ENCODE measurements at regions not wholly inside any gene's neighbourhood (a gene's known extent, or its start where the extent isn't known, plus 50 kb on each side); places are given as distances from the start of the nearest gene placed in this dataset.
"Not testable (repeated sequence)": the region's sequence is repeated elsewhere in the genome, so short reads cannot be mapped to it uniquely, and the experiment has no call there.

GRCh38 chr2:16729335-16729734, 63.7 kb upstream of the CYRIA start:
- intact Hi-C loops (cut with DNase I): no loop called here
- no peak for DNase-seq (ENCODE audit: low spot score)

GRCh38 chr2:16728351-16729136, 62.9 kb upstream of the CYRIA start:
- DNase-seq (ENCODE audit: low spot score): no peak
- intact Hi-C loops (cut with DNase I): no loop called here

DNA sequence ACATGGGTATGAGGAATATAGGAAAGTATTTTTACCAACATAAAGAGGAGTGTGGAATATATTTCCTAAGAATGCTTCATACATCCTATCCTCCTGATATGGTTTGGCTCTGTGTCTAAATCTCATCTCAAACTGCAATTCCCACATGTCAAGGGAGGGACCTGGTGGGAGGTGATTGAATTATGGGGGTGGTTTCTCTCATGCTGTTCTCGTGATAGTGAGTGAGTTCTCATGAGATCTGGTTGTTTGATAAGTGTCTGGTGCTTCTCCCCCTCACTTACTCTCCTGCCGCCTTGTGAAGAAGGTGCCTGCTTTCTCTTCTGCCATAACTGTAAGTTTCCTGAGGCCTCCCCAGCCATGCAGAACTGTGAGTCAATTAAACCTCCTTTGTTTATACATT, 62.2 kb upstream of the CYRIA start:
- intact Hi-C loops (cut with DNase I); DNase-seq (ENCODE audit: low spot score): not testable (repeated sequence)

DNA sequence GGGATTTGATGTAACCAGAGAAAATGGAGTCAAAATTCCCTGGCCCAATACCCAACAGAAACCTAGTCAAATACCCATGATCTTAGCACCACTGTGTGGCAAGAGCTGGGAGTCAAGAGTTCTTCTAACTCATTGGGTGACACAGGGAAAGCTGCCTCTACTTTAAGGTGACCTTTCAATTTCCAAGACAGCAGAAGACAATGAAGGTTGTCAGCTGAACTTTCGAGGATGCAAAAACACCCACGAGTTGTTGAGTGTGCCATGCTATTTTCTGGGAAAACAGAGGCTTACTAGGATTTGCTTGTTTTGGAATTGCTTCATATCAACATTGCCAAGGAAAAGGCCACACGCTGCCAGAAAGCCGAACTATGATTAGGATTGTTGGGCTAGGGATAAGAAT, 61.6 kb upstream of the CYRIA start:
- intact Hi-C loops (cut with DNase I): no loop called here
- DNase-seq (ENCODE audit: low spot score): no peak

- no peak for DNase-seq (ENCODE audit: low spot score)
- intact Hi-C loops (cut with DNase I): no loop called here
These were observed 60.9 kb upstream of the CYRIA start for GRCh38 chr2:16726577-16726976.

- no peak for DNase-seq (ENCODE audit: low spot score)
- intact Hi-C loops (cut with DNase I): no loop called here
These were observed 60.5 kb upstream of the CYRIA start for GRCh38 chr2:16726147-16726546.

DNA sequence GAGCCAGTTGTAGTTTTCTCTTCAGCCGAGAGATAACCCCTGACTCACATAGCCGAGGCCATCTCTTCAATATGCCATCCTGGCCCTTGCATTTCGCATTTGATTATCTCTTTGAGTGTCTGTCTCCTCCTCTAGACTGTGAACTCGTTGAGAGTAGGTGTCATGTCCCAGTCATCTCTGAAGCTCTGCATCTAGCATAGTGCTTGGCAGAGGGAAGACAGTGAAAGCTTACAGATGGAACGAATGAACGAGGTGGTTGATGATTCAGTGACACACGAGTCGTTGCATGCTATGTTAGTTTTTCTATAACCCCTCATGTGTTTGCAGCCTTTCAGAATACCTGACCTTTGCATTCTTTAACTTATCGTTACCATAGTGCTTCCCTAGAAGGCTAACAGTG, 59.9 kb upstream of the CYRIA start:
- intact Hi-C loops (cut with DNase I): no loop called here
- DNase-seq (ENCODE audit: low spot score): no peak

GRCh38 chr2:16722677-16723076, 57.0 kb upstream of the CYRIA start:
- intact Hi-C loops (cut with DNase I): no loop called here
- DNase-seq (ENCODE audit: low spot score): no peak

DNA sequence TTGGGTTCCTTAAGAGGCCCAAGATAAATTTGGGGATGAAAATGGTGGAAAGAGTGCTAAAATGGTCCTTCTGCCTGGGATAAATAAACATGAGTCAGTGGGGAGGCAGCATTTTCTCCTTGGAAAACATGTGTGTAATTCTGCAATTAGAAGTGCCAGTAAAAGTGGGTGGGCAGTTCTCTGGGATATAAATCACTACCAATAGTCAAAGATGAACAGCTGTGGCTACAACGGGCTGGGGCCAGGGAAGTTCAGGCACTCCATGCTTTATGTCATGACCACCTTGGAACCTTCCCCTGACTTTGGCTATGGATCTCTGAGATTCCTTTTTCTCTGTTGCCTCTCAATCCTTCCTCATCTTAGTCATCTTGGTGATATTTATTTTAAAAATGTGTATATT, 56.5 kb upstream of the CYRIA start:
- no peak for DNase-seq (ENCODE audit: low spot score)
- intact Hi-C loops (cut with DNase I): no loop called here

DNA sequence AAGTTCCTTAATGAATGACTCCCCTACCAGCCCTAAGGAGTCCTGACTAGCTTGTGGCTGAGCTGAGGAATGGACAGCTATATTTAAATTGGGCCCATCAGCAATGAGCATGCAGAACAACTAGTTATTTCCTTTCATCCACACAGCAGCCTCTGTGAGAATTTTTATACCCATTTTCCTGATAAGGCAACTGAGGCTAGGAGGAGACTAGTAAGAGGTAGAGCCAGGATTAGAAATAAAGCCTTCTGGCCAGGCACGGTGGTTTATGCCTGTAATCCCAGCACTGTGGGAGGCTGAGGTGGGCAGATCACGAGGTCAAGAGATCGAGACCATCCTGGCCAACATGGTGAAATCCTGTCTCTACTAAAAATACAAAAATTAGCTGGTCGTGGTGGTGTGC, 55.9 kb upstream of the CYRIA start:
- DNase-seq (ENCODE audit: low spot score); intact Hi-C loops (cut with DNase I): not testable (repeated sequence)

GRCh38 chr2:16720737-16721136, 55.1 kb upstream of the CYRIA start:
- intact Hi-C loops (cut with DNase I); DNase-seq (ENCODE audit: low spot score): not testable (repeated sequence)

- intact Hi-C loops (cut with DNase I): no loop called here
- no peak for DNase-seq (ENCODE audit: low spot score)
These were observed 53.8 kb upstream of the CYRIA start for GRCh38 chr2:16719485-16719808.

DNA sequence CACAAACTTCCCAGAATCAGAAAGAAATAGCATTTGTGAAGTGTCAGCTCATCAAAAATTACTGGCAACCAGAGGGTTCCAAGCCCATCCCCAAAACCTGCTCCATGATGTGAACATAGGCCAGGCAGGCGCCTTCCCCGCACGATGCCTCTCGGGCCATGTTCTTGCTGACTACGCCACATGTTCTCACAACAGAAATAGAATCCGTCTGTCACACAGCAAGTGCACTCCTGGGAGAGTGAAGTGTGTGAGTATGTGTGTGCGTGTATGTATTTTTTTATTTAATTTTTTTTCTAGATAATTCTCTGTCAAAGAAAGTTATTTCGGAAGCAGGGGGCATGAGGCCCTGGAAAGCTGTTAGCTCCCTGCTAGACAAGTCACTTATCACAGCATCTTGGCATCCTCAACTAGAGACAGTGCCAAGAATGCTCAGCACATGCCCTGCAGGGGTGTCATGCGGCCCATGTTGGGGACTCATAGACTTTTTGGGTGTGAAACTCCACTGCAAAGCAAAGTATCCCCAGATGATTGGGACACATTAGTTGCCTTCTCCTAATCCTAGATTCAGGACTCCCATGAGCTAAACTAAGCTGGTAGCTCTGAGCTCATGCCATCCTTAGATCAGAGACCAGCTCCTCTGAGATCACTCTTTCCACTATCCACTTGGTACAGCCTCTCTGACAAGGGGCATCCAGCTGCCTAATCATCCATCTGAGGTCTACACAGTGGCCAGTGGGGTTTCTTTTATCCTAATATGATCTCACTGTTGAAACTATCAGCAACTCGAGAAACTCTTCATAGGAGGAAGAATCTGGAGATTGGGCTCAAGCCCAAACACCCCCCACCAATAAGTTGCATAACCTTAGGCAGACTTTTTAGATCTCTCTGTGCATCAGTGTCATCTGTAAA, 53.2 kb upstream of the CYRIA start:
- intact Hi-C loops (cut with DNase I): no loop called here
- no peak for DNase-seq (ENCODE audit: low spot score)

DNA sequence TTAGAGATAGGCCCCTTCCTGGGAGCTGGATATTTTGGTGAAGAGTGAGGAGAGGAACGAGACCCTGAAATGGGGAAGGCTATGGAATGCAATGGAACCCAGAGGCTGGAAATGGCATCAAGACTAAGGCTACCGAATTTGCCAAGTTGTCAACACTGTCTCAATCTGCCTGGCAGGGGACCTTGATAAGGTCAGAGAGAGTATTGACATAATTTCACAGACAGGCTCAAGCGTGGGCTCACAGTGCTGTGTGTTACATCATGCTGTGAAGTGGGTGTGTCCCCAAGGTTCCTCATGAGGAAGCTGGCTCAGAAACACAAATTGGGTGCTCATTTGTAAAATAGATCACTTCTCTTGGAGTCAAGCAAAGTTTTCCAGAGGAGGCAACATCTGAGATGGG, 51.8 kb upstream of the CYRIA start:
- intact Hi-C loops (cut with DNase I): no loop called here
- DNase-seq (ENCODE audit: low spot score): no peak

GRCh38 chr2:16716944-16717343, 51.3 kb upstream of the CYRIA start:
- DNase-seq (ENCODE audit: low spot score): no peak
- intact Hi-C loops (cut with DNase I): no loop called here

- intact Hi-C loops (cut with DNase I): no loop called here
- DNase-seq (ENCODE audit: low spot score): no peak
These were observed 50.4 kb upstream of the CYRIA start for GRCh38 chr2:16716024-16716423.
